Spleen (tissue), 11 donors: ENCODE measurements at regions not wholly inside any gene's neighbourhood (a gene's known extent, or its start where the extent isn't known, plus 50 kb on each side); places are given as distances from the start of the nearest gene placed in this dataset.

Experiments used
- DNase-seq: peaks from one replicate; pipeline ENCODE4 v3.0.0-alpha.2; 2020
- H3K27ac ChIP-seq, 8 donors: fragments of 200-600 bp; sonication (generic) in 7 of 8; 1 replicate in 4 of 8; 2 replicates in 4 of 8; pipeline versions ENCODE4 v1.5.0 to v1.8.0; 2016 to 2021; ENCODE audit warnings: inconsistent platforms in 4 of 8, mild to moderate bottlenecking in 4 of 8, moderate library complexity in 1 of 8
- H3K27me3 ChIP-seq, 7 donors: fragments of 200-600 bp; sonication (generic) in 6 of 7; replicated peaks in 1 of 7; 1 replicate in 4 of 7; 2 replicates in 3 of 7; pipeline versions ENCODE4 v1.5.0 to v1.8.0; 2016 to 2021; ENCODE audit warnings: inconsistent platforms in 3 of 7, mild to moderate bottlenecking in 1 of 7
- H3K36me3 ChIP-seq, 6 donors: fragments of 200-600 bp; sonication (generic) in 5 of 6; 1 replicate in 4 of 6; 2 replicates in 2 of 6; pipeline versions ENCODE4 v1.5.0 to v1.8.0; 2016 to 2021; ENCODE audit warnings: inconsistent platforms in 2 of 6
- H3K4me1 ChIP-seq, 6 donors: fragments of 200-600 bp; sonication (generic) in 5 of 6; 1 replicate in 3 of 6; 2 replicates in 3 of 6; pipeline versions ENCODE4 v1.5.0 to v1.8.0; 2016 to 2021; ENCODE audit warnings: inconsistent platforms in 3 of 6
- H3K4me3 ChIP-seq, 8 donors: fragments of 200-600 bp; sonication (generic) in 7 of 8; 1 replicate in 4 of 8; 2 replicates in 4 of 8; pipeline versions ENCODE4 v1.5.0 to v1.8.0; 2016 to 2021; ENCODE audit warnings: inconsistent platforms in 4 of 8, mild to moderate bottlenecking in 4 of 8, moderate library complexity in 2 of 8
- H3K9me3 ChIP-seq, 8 donors: fragments of 200-600 bp; sonication (generic) in 7 of 8; 1 replicate in 4 of 8; 2 replicates in 4 of 8; pipeline versions ENCODE4 v1.5.0 to v1.8.0; 2016 to 2021; ENCODE audit warnings: inconsistent platforms in 4 of 8
- POLR2A ChIP-seq, 3 donors: fragments of 450-650 bp; IDR thresholded peaks; one replicate each; pipeline ENCODE4 v1.5.1; 2017; ENCODE audit warnings: antibody characterized with exemption in 3 of 3, mild to moderate bottlenecking in 1 of 3
- POLR2AphosphoS5 ChIP-seq, 3 donors: sonication (generic); formaldehyde crosslinking; IDR thresholded peaks; one replicate each; pipeline ENCODE4 v1.5.1; 2017; ENCODE audit warnings: antibody characterized with exemption in 3 of 3
- WGBS, 5 donors: extraction: QIAGEN DNeasy Blood & Tissue Kit in 3 of 5; methylation state at CpG; one replicate each; pipeline versions ENCODE4 v1.1.5 to v1.1.7; 2013 to 2018; 5-methylcytosine and 5-hydroxymethylcytosine counted together
- intact Hi-C: fragments of 100-400 bp; cut with DNase I; formaldehyde crosslinking; loops from one replicate; pipeline ENCODE4 v1.15.0; 2023; ENCODE audit warnings: low total_unique reads
- TF ChIP-seq, protein P1 (sequence below), 11 experiments: fragments of 200-600 bp in 7 of 11; fragments of 450-650 bp in 4 of 11; sonication (generic) in 4 of 11; IDR thresholded peaks in 8 of 11; conservative IDR thresholded peaks in 3 of 11; 1 replicate in 7 of 11; 2 replicates in 4 of 11; pipeline versions ENCODE4 v1.4.0 to v1.8.0; 2016 to 2021; ENCODE audit warnings: antibody characterized with exemption in 11 of 11, inconsistent platforms in 4 of 11, mild to moderate bottlenecking in 1 of 11
- donor health status: healthy with polysubstance abuse.
- donor health status: DM: no; HTN: no; CAD: no; lungs with moderate emphysema.
- donor health status: DM: no; HTN: no; CAD: no.
- donor health status: Bipolar disorder and iron deficiency.
- donor health status: healthy.
- donor health status: DM: no; HTN: no; CAD: no.
- donor health status: DM: yes; HTN: yes; CAD: no.

DNA sequence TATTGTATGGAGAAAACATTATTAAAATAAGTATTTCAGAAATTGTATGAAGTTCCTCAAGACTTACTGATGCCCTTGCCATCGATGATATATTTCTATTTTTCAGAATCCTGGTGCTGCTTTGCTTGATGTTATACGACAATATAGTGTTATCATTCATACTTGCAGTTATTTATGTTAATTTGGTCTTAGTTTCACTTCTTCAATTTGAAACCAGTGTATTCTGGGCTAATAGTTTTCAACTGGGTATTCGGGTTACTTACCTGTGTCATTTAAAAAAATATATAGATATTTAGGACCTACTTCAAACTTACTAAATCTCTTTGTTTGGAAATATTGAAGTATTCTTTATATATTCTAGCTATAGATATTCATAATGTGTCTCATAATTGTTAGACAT lies 1414.7 kb downstream of the C4orf33 start:
- no peaks in the 10 kb centered on the region for H3K36me3 ChIP-seq
- H3K4me3 ChIP-seq, result no peak overlapping the region
- H3K27ac ChIP-seq, result no peak overlapping the region
- H3K9me3 ChIP-seq, result peaks cover 0 to 3% (median 0%) of the 10 kb centered on the region in 8 donors
- no peaks in the 10 kb centered on the region for H3K27me3 ChIP-seq
- DNase-seq, result no peak
- 84 to 90% (median 87%) methylated on average over 3 of the region's 3 CpGs for WGBS, 5 donors
- intact Hi-C loops, result no loop called here
- no peaks in the 10 kb centered on the region for H3K4me1 ChIP-seq
- TF ChIP-seq POLR2AphosphoS5 (IDR thresholded peaks at IDR 0.05) (no peak), POLR2A (IDR thresholded peaks at IDR 0.05) (no peak)

DNA sequence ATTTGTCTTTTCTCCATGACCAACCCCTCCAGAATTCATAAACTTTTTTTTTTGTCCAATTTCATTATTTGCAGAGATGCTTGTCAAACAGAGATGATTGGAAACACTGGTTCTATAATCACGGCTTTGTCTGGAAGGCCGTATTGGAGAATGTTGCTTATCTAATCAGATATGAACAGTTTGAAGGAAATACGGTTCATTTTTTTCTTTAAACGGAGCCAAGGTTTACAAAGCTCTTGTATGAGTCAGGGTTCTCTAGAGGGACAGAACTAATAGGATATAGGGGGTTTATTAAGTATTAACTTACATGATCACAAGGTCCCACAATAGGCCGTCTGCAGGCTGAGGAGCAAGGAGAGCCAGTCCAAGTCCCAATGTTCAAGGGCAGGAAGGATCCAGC lies 1415.8 kb downstream of the C4orf33 start:
- 78 to 85% (median 81%) methylated on average over 5 of the region's 5 CpGs for WGBS, 5 donors

DNA sequence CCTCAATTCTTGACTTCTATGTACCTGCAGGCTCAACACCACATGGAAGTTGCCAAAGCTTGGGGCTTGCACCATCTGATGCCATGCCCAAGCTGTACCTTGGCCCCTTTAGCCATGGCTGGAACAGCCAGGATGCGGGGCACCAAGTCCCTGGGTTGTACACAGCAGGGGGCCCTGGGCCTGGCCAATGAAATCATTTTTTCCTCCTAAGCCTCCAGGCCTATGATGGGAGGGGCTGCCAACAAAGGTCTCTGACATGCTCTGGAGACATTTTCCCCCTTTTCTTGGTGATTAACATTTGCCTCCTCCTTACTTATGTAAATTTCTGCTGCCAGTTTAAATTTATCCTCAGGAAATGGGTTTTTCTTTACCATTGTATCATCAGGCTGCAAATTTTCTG lies 1428.1 kb downstream of the C4orf33 start:
- intact Hi-C loops, result no loop called here
- no peaks in the 10 kb centered on the region for H3K4me1 ChIP-seq
- no peaks in the 10 kb centered on the region for H3K27me3 ChIP-seq
- TF ChIP-seq POLR2A (IDR thresholded peaks at IDR 0.05) (no peak), POLR2AphosphoS5 (IDR thresholded peaks at IDR 0.05) (no peak)
- TF ChIP-seq, protein P1, sequence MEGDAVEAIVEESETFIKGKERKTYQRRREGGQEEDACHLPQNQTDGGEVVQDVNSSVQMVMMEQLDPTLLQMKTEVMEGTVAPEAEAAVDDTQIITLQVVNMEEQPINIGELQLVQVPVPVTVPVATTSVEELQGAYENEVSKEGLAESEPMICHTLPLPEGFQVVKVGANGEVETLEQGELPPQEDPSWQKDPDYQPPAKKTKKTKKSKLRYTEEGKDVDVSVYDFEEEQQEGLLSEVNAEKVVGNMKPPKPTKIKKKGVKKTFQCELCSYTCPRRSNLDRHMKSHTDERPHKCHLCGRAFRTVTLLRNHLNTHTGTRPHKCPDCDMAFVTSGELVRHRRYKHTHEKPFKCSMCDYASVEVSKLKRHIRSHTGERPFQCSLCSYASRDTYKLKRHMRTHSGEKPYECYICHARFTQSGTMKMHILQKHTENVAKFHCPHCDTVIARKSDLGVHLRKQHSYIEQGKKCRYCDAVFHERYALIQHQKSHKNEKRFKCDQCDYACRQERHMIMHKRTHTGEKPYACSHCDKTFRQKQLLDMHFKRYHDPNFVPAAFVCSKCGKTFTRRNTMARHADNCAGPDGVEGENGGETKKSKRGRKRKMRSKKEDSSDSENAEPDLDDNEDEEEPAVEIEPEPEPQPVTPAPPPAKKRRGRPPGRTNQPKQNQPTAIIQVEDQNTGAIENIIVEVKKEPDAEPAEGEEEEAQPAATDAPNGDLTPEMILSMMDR (IDR thresholded peaks at IDR 0.05 in 8 of 11, conservative IDR thresholded peaks at IDR 0.05 in 3 of 11), result no peak
- DNase-seq, result no peak
- H3K27ac ChIP-seq, result no peak overlapping the region
- H3K4me3 ChIP-seq, result no peak overlapping the region
- 74 to 100% (median 91%) methylated on average over 1 of the region's 1 CpG for WGBS, 5 donors
- no peaks in the 10 kb centered on the region for H3K36me3 ChIP-seq
- H3K9me3 ChIP-seq, result peaks cover 0 to 41% (median 24%) of the 10 kb centered on the region in 8 donors

More for the DNA sequence above, 1415.8 kb downstream of the C4orf33 start:
- Histone ChIP-seq H3K4me3 (no peak overlapping the region), H3K9me3 (peaks cover 0 to 3% (median 0%) of the 10 kb centered on the region in 8 donors), H3K27ac (no peak overlapping the region), H3K27me3 (no peaks in the 10 kb centered on the region), H3K36me3 (no peaks in the 10 kb centered on the region), H3K4me1 (no peaks in the 10 kb centered on the region)
- no peak for DNase-seq
- TF ChIP-seq POLR2A (IDR thresholded peaks at IDR 0.05) (no peak), POLR2AphosphoS5 (IDR thresholded peaks at IDR 0.05) (no peak)
- TF ChIP-seq, protein P1 (IDR thresholded peaks at IDR 0.05 in 8 of 11, conservative IDR thresholded peaks at IDR 0.05 in 3 of 11), result no peak
- intact Hi-C loops, result no loop called here

DNA sequence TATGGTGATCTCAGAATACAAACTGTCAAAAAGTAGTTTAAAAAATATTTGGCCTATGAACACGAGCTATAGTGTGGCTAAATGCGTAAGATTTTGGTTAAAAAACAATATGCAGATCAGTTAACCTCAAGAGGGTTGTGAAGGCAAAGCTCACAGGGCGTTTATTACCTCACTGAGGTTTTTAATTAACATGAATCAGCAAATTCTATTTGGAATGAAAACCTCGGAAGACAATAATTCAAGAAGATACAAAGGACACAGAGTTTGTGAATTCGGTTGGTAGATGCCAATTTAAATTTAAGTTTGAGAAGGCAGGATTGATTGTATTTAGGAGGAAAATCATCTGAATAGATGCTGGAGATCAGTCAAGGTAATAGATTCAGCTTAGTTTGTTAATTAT lies 1434.6 kb downstream of the C4orf33 start:
- no peaks in the 10 kb centered on the region for H3K4me1 ChIP-seq
- DNase-seq, result no peak
- H3K9me3 ChIP-seq, result peaks cover 0 to 6% (median under 1%) of the 10 kb centered on the region in 8 donors
- intact Hi-C loops, result no loop called here
- H3K4me3 ChIP-seq, result no peak overlapping the region
- 64 to 78% (median 68%) methylated on average over 5 of the region's 5 CpGs for WGBS, 5 donors
- TF ChIP-seq, protein P1 (IDR thresholded peaks at IDR 0.05 in 8 of 11, conservative IDR thresholded peaks at IDR 0.05 in 3 of 11), result no peak
- TF ChIP-seq POLR2AphosphoS5 (IDR thresholded peaks at IDR 0.05), result no peak
- TF ChIP-seq POLR2A (IDR thresholded peaks at IDR 0.05), result no peak
- H3K27ac ChIP-seq, result no peak overlapping the region
- no peaks in the 10 kb centered on the region for H3K27me3 ChIP-seq
- no peaks in the 10 kb centered on the region for H3K36me3 ChIP-seq

DNA sequence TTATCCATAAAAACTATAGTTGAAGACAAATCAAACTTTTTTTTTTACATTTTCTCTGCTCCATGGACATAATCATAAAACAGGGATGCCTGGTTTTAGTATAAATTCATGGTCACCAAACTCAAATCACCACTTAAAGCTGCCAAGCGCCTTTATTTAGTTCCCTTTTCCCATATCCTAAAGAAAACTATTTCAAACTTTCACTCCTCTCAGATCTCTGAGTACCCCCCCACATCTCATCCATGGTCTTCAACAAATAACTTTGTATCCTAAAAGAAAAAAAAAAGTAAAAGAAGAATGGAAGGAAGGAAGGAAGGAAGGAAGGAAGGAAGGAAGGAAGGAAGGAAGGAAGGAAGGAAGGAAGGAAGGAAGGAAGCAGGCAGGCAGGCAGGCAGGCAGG lies 1438.7 kb downstream of the C4orf33 start:
- intact Hi-C loops, result no loop called here
- H3K27ac ChIP-seq, result no peak overlapping the region
- no peak overlapping the region for H3K4me3 ChIP-seq
- peaks cover 0 to 5% (median 0%) of the 10 kb centered on the region in 8 donors for H3K9me3 ChIP-seq
- DNase-seq, result no peak
- H3K4me1 ChIP-seq, result no peaks in the 10 kb centered on the region
- no peak for TF ChIP-seq POLR2AphosphoS5 (IDR thresholded peaks at IDR 0.05)
- TF ChIP-seq POLR2A (IDR thresholded peaks at IDR 0.05), result no peak
- TF ChIP-seq, protein P1 (IDR thresholded peaks at IDR 0.05 in 8 of 11, conservative IDR thresholded peaks at IDR 0.05 in 3 of 11), result no peak
- 55 to 86% (median 78%) methylated on average over 1 of the region's 1 CpG for WGBS, 5 donors
- no peaks in the 10 kb centered on the region for H3K27me3 ChIP-seq
- H3K36me3 ChIP-seq, result no peaks in the 10 kb centered on the region
